Trophoblast cell (in vitro differentiated cells and primary cell): ENCODE measurements at regions not wholly inside any gene's neighbourhood (a gene's known extent, or its start where the extent isn't known, plus 50 kb on each side); places are given as distances from the start of the nearest gene placed in this dataset.

Experiments used
- DNase-seq, 2 donors: peaks; one replicate each; pipeline ENCODE4 v3.0.0-alpha.2; 2016
- H2AFZ ChIP-seq: 2 replicates; pipeline ENCODE4 v1.6.1; 2013; ENCODE audit warnings: low read length, moderate library complexity, mild to moderate bottlenecking; ENCODE audit not compliant: insufficient read depth, poor library complexity
- H2AK5ac ChIP-seq: 2 replicates; pipeline ENCODE4 v1.6.1; 2013; ENCODE audit warnings: mild to moderate bottlenecking, low read length
- H2BK120ac ChIP-seq: 2 replicates; pipeline ENCODE4 v1.6.1; 2013; ENCODE audit warnings: low read length, mild to moderate bottlenecking, moderate library complexity; ENCODE audit not compliant: insufficient read depth, poor library complexity
- H2BK12ac ChIP-seq: 2 replicates; pipeline ENCODE4 v1.6.1; 2013; ENCODE audit warnings: mild to moderate bottlenecking, low read length, moderate library complexity
- H2BK5ac ChIP-seq: 2 replicates; pipeline ENCODE4 v1.6.1; 2013; ENCODE audit warnings: low read length, low read depth, moderate library complexity, mild to moderate bottlenecking; ENCODE audit not compliant: poor library complexity
- H3K14ac ChIP-seq: 2 replicates; pipeline ENCODE4 v1.6.1; 2013; ENCODE audit warnings: mild to moderate bottlenecking, low read length
- H3K18ac ChIP-seq: 2 replicates; pipeline ENCODE4 v1.6.1; 2013; ENCODE audit warnings: mild to moderate bottlenecking, low read length
- H3K23ac ChIP-seq: 2 replicates; pipeline ENCODE4 v1.6.1; 2013; ENCODE audit warnings: low read length
- H3K27ac ChIP-seq: 2 replicates; pipeline ENCODE4 v1.5.1; 2013; ENCODE audit warnings: low read depth, mild to moderate bottlenecking, inconsistent platforms, low read length, moderate library complexity
- H3K27me3 ChIP-seq: 2 replicates; pipeline ENCODE4 v1.6.1; 2013; ENCODE audit warnings: inconsistent platforms, mild to moderate bottlenecking, low read length, moderate library complexity; ENCODE audit not compliant: insufficient read depth
- H3K36me3 ChIP-seq, 2 experiments: 1 replicate in 1 of 2; 2 replicates in 1 of 2; pipeline ENCODE4 v1.6.1; 2013; ENCODE audit warnings: low read length in 2 of 2, mild to moderate bottlenecking in 2 of 2, moderate library complexity in 1 of 2; ENCODE audit not compliant: insufficient read depth in 2 of 2, control insufficient read depth in 1 of 2
- H3K4ac ChIP-seq: 2 replicates; pipeline ENCODE4 v1.6.1; 2013; ENCODE audit warnings: low read depth, mild to moderate bottlenecking, low read length, moderate library complexity
- H3K4me1 ChIP-seq, 2 experiments: 1 replicate in 1 of 2; 2 replicates in 1 of 2; pipeline ENCODE4 v1.6.1; 2013; ENCODE audit warnings: low read length in 2 of 2, mild to moderate bottlenecking in 2 of 2, moderate library complexity in 1 of 2; ENCODE audit not compliant: insufficient read depth in 2 of 2, control insufficient read depth in 1 of 2
- H3K4me2 ChIP-seq: 2 replicates; pipeline ENCODE4 v1.6.1; 2013; ENCODE audit warnings: inconsistent platforms, mild to moderate bottlenecking, low read length, moderate library complexity
- H3K4me3 ChIP-seq: 2 replicates; pipeline ENCODE4 v1.5.1; 2013; ENCODE audit warnings: mild to moderate bottlenecking, low read depth, low read length, inconsistent platforms
- H3K79me1 ChIP-seq: one replicate; pipeline ENCODE4 v1.6.1; 2013; ENCODE audit warnings: low read length
- H3K79me2 ChIP-seq: 2 replicates; pipeline ENCODE4 v1.6.1; 2013; ENCODE audit warnings: low read length, mild to moderate bottlenecking; ENCODE audit not compliant: control insufficient read depth, insufficient read depth, poor library complexity
- H3K9ac ChIP-seq: 2 replicates; pipeline ENCODE4 v1.6.1; 2013; ENCODE audit warnings: mild to moderate bottlenecking, low read length
- H3K9me3 ChIP-seq: 2 replicates; pipeline ENCODE4 v1.6.1; 2013; ENCODE audit warnings: low read depth, mild to moderate bottlenecking, control low read depth, inconsistent platforms, low read length; ENCODE audit not compliant: insufficient read depth
- H4K12ac ChIP-seq: 2 replicates; pipeline ENCODE4 v1.6.1; 2013; ENCODE audit warnings: low read depth, mild to moderate bottlenecking, low read length, moderate library complexity
- H4K8ac ChIP-seq: 2 replicates; pipeline ENCODE4 v1.6.1; 2013; ENCODE audit warnings: low read depth, mild to moderate bottlenecking, low read length, moderate library complexity
- H4K91ac ChIP-seq: one replicate; pipeline ENCODE4 v1.6.1; 2013; ENCODE audit warnings: low read depth, mild to moderate bottlenecking, low read length, moderate library complexity
- WGBS: extraction: QIAGEN DNeasy Blood & Tissue Kit; methylation state at CpG from one replicate; pipeline ENCODE4 v1.1.7; 2013; ENCODE audit warnings: missing lambda C conversion rate; ENCODE audit not compliant: insufficient read length, insufficient coverage; ENCODE audit errors: extremely low coverage; 5-methylcytosine and 5-hydroxymethylcytosine counted together

GRCh38 chr5:123882965-123883345 is 371.0 kb downstream of the CSNK1G3 start:
- Histone ChIP-seq H3K4me2 (no peak overlapping the region), H3K4me1 (peaks cover 2% of the 10 kb centered on the region in 2 experiments), H3K14ac (no peak overlapping the region), H2BK120ac (no peak overlapping the region), H3K23ac (no peak overlapping the region), H3K79me1 (no peaks in the 10 kb centered on the region), H4K8ac (no peak overlapping the region), H3K9ac (no peak overlapping the region), H3K79me2 (no peaks in the 10 kb centered on the region), H2BK5ac (no peak overlapping the region), H3K27ac (no peak overlapping the region), H4K91ac (no peak overlapping the region), H3K9me3 (no peaks in the 10 kb centered on the region), H3K4ac (no peak overlapping the region), H3K18ac (no peak overlapping the region), H2AK5ac (no peak overlapping the region), H2BK12ac (no peak overlapping the region), H3K36me3 (no peaks in the 10 kb centered on the region), H2AFZ (no peak overlapping the region), H4K12ac (no peak overlapping the region), H3K27me3 (no peaks in the 10 kb centered on the region), H3K4me3 (no peak overlapping the region)
- no peak for DNase-seq
- WGBS, result no CpG with 5 or more reads among the region's 2 CpGs

- no peak overlapping the region for H2BK12ac ChIP-seq
- no peak overlapping the region for H3K4me3 ChIP-seq
- no peak overlapping the region for H3K4me2 ChIP-seq
- no peak overlapping the region for H3K14ac ChIP-seq
- no peak for DNase-seq
- no peak overlapping the region for H3K9ac ChIP-seq
- WGBS, result no CpG with 5 or more reads among the region's 5 CpGs
- no peaks in the 10 kb centered on the region for H3K79me1 ChIP-seq
- H3K27ac ChIP-seq, result no peak overlapping the region
- no peaks in the 10 kb centered on the region for H3K79me2 ChIP-seq
- H3K4ac ChIP-seq, result no peak overlapping the region
- no peak overlapping the region for H3K23ac ChIP-seq
- H4K12ac ChIP-seq, result no peak overlapping the region
- no peak overlapping the region for H2BK120ac ChIP-seq
- H4K91ac ChIP-seq, result no peak overlapping the region
- H2BK5ac ChIP-seq, result no peak overlapping the region
- no peaks in the 10 kb centered on the region for H3K9me3 ChIP-seq
- no peak overlapping the region for H2AFZ ChIP-seq
- H3K18ac ChIP-seq, result no peak overlapping the region
- no peak overlapping the region for H2AK5ac ChIP-seq
- no peak overlapping the region for H4K8ac ChIP-seq
- H3K36me3 ChIP-seq, result no peaks in the 10 kb centered on the region
- peaks cover 2% of the 10 kb centered on the region in 2 experiments for H3K4me1 ChIP-seq
- no peaks in the 10 kb centered on the region for H3K27me3 ChIP-seq
Observed at GRCh38 chr5:123882319-123882964, 370.5 kb downstream of the CSNK1G3 start.

- Histone ChIP-seq H3K79me1 (no peaks in the 10 kb centered on the region), H3K4me1 (peaks cover 2% of the 10 kb centered on the region in 2 experiments), H3K23ac (no peak overlapping the region), H3K36me3 (no peaks in the 10 kb centered on the region), H2BK120ac (no peak overlapping the region), H2AK5ac (no peak overlapping the region), H2BK12ac (no peak overlapping the region), H3K27ac (no peak overlapping the region), H3K9ac (no peak overlapping the region), H2BK5ac (no peak overlapping the region), H3K9me3 (no peaks in the 10 kb centered on the region), H3K27me3 (no peaks in the 10 kb centered on the region), H4K12ac (no peak overlapping the region), H3K4me3 (no peak overlapping the region), H3K14ac (no peak overlapping the region), H2AFZ (no peak overlapping the region), H3K4ac (no peak overlapping the region), H3K79me2 (no peaks in the 10 kb centered on the region), H3K18ac (no peak overlapping the region), H4K8ac (no peak overlapping the region), H4K91ac (no peak overlapping the region), H3K4me2 (no peak overlapping the region)
- no CpG with 5 or more reads among the region's 6 CpGs for whole genome bisulfite sequencing
- DNase-seq, result no peak
Observed at GRCh38 chr5:123881759-123882244, 369.8 kb downstream of the CSNK1G3 start.

- Histone ChIP-seq H2BK120ac (no peak overlapping the region), H3K9me3 (no peaks in the 10 kb centered on the region), H3K18ac (no peak overlapping the region), H2AFZ (no peak overlapping the region), H4K91ac (no peak overlapping the region), H3K27ac (no peak overlapping the region), H3K79me2 (no peaks in the 10 kb centered on the region), H3K36me3 (no peaks in the 10 kb centered on the region), H2BK12ac (no peak overlapping the region), H3K27me3 (no peaks in the 10 kb centered on the region), H3K4me1 (peaks cover 2% of the 10 kb centered on the region in 2 experiments), H3K4me2 (no peak overlapping the region), H3K14ac (no peak overlapping the region), H2AK5ac (no peak overlapping the region), H3K23ac (no peak overlapping the region), H3K9ac (no peak overlapping the region), H4K12ac (no peak overlapping the region), H3K4ac (no peak overlapping the region), H2BK5ac (no peak overlapping the region), H4K8ac (no peak overlapping the region), H3K4me3 (no peak overlapping the region), H3K79me1 (peaks cover under 1% of the 10 kb centered on the region)
- no peak for DNase-seq
Observed at GRCh38 chr5:123880875-123881274, 368.9 kb downstream of the CSNK1G3 start.
